ENCODE measurements at regions not wholly inside any gene's neighbourhood (a gene's known extent, or its start where the extent isn't known, plus 50 kb on each side); places are given as distances from the start of the nearest gene placed in this dataset.

- Mint-ChIP-seq H3K9me3 (no peaks in the 10 kb centered on the region), H3K4me1 (no peaks in the 10 kb centered on the region), H3K4me3 (no peak overlapping the region), H3K36me3 (ENCODE audit: low read depth) (no peaks in the 10 kb centered on the region), H3K27me3 (ENCODE audit: low read depth) (no peaks in the 10 kb centered on the region), H3K27ac (no peak overlapping the region)
- peak; percentile 26 to 52 (median 34) for TF ChIP-seq CTCF (IDR thresholded peaks at IDR 0.05; ENCODE audit: unreplicated experiment in 3 of 3)
Measured at GRCh38 chr4:180028682-180029081, 2214.5 kb upstream of the TENM3 start.

- Mint-ChIP-seq H3K27ac (no peak overlapping the region), H3K4me1 (no peaks in the 10 kb centered on the region), H3K36me3 (ENCODE audit: low read depth) (no peaks in the 10 kb centered on the region), H3K27me3 (ENCODE audit: low read depth) (no peaks in the 10 kb centered on the region), H3K9me3 (no peaks in the 10 kb centered on the region), H3K4me3 (no peak overlapping the region)
- TF ChIP-seq CTCF (IDR thresholded peaks at IDR 0.05; ENCODE audit: unreplicated experiment in 3 of 3) = no peak
Measured at GRCh38 chr4:180031330-180031729, 2211.9 kb upstream of the TENM3 start.

- Mint-ChIP-seq H3K4me3 (no peak overlapping the region), H3K9me3 (peaks cover 5% of the 10 kb centered on the region), H3K36me3 (ENCODE audit: low read depth) (no peaks in the 10 kb centered on the region), H3K4me1 (no peaks in the 10 kb centered on the region), H3K27ac (no peak overlapping the region), H3K27me3 (ENCODE audit: low read depth) (no peaks in the 10 kb centered on the region)
- no peak for TF ChIP-seq CTCF (IDR thresholded peaks at IDR 0.05; ENCODE audit: unreplicated experiment in 3 of 3)
Measured at GRCh38 chr4:180041576-180041975, 2201.6 kb upstream of the TENM3 start.

GRCh38 chr4:180052629-180053028 lies 2190.6 kb upstream of the TENM3 start:
- peaks cover 5% of the 10 kb centered on the region for H3K4me1 Mint-ChIP-seq
- no peak overlapping the region for H3K27ac Mint-ChIP-seq
- H3K4me3 Mint-ChIP-seq = no peak overlapping the region
- TF ChIP-seq CTCF (IDR thresholded peaks at IDR 0.05; ENCODE audit: unreplicated experiment in 3 of 3) = no peak
- H3K9me3 Mint-ChIP-seq = no peaks in the 10 kb centered on the region
- no peaks in the 10 kb centered on the region for H3K36me3 Mint-ChIP-seq (ENCODE audit: low read depth)
- H3K27me3 Mint-ChIP-seq (ENCODE audit: low read depth) = peaks cover 25% of the 10 kb centered on the region

GRCh38 chr4:180054291-180054690 lies 2188.9 kb upstream of the TENM3 start:
- no peak for TF ChIP-seq CTCF (IDR thresholded peaks at IDR 0.05; ENCODE audit: unreplicated experiment in 3 of 3)
- Mint-ChIP-seq H3K27ac (no peak overlapping the region), H3K27me3 (ENCODE audit: low read depth) (peaks cover 33% of the 10 kb centered on the region), H3K4me1 (peaks cover 5% of the 10 kb centered on the region), H3K9me3 (no peaks in the 10 kb centered on the region), H3K4me3 (no peak overlapping the region), H3K36me3 (ENCODE audit: low read depth) (no peaks in the 10 kb centered on the region)

GRCh38 chr4:180057299-180057721 lies 2185.9 kb upstream of the TENM3 start:
- no peaks in the 10 kb centered on the region for H3K9me3 Mint-ChIP-seq
- H3K4me3 Mint-ChIP-seq = peak overlapping the region; percentile 79 to 88 (median 87)
- no peaks in the 10 kb centered on the region for H3K36me3 Mint-ChIP-seq (ENCODE audit: low read depth)
- peak in 2 of 3 experiments; percentile 8 to 24 for TF ChIP-seq CTCF (IDR thresholded peaks at IDR 0.05; ENCODE audit: unreplicated experiment in 3 of 3)
- H3K27me3 Mint-ChIP-seq (ENCODE audit: low read depth) = peaks cover 61% of the 10 kb centered on the region
- peaks cover 15% of the 10 kb centered on the region for H3K4me1 Mint-ChIP-seq
- peak overlapping the region; percentile 24 to 48 (median 44) for H3K27ac Mint-ChIP-seq
